Renal cortical epithelial cell (primary cell): ENCODE measurements at regions not wholly inside any gene's neighbourhood (a gene's known extent, or its start where the extent isn't known, plus 50 kb on each side); places are given as distances from the start of the nearest gene placed in this dataset.
"Not testable (repeated sequence)": the region's sequence is repeated elsewhere in the genome, so short reads cannot be mapped to it uniquely, and the experiment has no call there.

Experiments
- DNase-seq: peaks from one replicate; pipeline ENCODE4 v3.0.0-alpha.2; 2011; ENCODE audit warnings: low read depth

GRCh38 chr1:211890091-211890995, 59.8 kb upstream of the LPGAT1 start:
- not testable (repeated sequence) for DNase-seq

- DNase-seq = not testable (repeated sequence)
Measured at GRCh38 chr1:211889307-211890090, 58.9 kb upstream of the LPGAT1 start.

GRCh38 chr1:211886551-211886950, 56.0 kb upstream of the LPGAT1 start:
- no peak for DNase-seq

- peak; percentile 69 for DNase-seq
Measured at GRCh38 chr1:211885747-211886522, 55.4 kb upstream of the LPGAT1 start.

- DNase-seq = no peak
Measured at GRCh38 chr1:211882381-211883004, 51.9 kb upstream of the LPGAT1 start.
